T-helper 2 cell (primary cell): ENCODE measurements at regions not wholly inside any gene's neighbourhood (a gene's known extent, or its start where the extent isn't known, plus 50 kb on each side); places are given as distances from the start of the nearest gene placed in this dataset.
A peak's percentile ranks its signal among the peaks of the same experiment; 100 is the strongest.

Source experiments
- DNase-seq, 5 experiments: peaks; one replicate each; pipeline versions ENCODE4 v3.0.0 to v3.0.0-alpha.2; 2012 to 2022

DNA sequence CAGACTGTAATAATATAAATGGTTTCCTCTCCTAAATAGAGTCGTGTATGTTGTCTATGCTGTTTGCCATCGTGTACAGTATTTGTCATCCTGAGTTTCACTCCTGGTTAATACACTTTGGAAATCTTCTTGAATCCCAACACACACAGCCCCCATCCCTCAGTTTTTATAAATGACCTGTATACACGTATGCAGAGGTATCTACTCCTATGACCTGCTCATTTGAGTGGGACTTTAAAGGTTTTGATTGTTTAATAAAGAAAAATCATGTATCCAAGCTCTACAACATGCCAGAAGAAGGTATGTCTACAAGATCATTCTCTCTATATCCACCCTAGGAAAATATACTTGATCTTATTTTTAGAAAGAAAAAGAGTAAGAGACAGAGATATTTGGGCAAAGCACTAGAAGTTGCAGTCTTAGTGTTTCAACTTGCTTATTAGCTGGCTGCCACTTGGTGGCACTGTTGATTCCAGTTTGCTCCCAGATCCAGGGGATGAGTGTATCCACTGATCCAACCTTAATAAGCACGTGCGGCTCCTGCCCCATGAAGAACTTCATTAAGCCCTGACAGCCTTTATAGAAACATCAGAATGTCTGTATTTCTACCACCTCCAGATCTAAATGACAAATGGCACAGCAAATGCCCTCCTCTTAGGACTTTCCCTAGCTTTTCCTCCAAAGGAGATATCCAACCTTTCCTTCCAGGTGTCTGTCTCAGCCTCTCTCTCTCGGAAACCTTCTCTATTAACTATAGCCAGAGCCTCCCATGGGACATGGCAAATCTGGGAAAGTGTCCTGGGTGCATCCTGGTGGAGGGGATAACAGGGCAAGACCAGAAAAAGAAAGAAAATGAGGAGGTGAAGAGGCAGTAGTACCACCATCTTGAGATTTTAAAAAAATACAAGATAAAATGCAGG lies 181.6 kb upstream of the NEBL start:
- DNase-seq = peak in 1 of 5 experiments; percentile 12

DNA sequence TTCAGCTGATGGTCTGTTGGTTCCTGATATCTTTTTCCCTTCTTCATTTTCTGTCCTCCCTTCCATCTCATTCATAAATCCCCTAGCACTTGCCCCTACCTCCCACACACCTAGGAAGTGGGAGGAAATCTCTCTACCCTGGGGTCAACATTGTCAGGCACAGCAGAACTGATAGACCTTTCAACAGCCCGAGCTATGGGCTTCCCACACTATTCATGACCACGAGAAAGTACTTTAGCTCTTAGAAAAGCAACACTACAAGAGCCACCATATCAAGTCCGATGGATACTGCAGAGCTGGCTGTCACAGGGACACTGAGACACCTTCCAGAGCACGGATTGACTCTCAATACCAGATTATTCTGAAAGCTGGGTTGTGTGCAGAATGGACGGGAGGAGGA lies 180.6 kb upstream of the NEBL start:
- DNase-seq = no peak

DNA sequence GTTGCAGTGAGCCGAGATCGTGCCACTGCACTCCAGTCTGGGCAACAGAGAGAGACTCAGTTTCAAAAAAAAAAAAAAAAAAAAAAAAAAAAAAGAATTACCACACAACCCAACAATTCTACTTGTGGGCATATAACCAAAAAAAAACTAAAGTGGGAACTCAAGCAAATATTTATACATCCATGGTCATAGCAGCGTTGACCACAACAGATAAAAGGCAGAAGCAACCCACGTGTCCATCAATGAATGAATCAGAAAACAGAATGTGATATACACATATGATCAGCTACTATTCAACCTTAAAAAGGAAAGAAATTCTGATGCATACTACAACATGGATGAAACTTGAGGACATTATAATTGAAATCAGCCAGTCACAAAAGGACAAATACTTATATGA lies 179.3 kb upstream of the NEBL start:
- DNase-seq = no peak

- no peak for DNase-seq
Measured at GRCh38 chr10:21075880-21076279, 178.8 kb upstream of the NEBL start.

- DNase-seq = no peak
Measured at GRCh38 chr10:21071001-21071673, 174.0 kb upstream of the NEBL start.

DNA sequence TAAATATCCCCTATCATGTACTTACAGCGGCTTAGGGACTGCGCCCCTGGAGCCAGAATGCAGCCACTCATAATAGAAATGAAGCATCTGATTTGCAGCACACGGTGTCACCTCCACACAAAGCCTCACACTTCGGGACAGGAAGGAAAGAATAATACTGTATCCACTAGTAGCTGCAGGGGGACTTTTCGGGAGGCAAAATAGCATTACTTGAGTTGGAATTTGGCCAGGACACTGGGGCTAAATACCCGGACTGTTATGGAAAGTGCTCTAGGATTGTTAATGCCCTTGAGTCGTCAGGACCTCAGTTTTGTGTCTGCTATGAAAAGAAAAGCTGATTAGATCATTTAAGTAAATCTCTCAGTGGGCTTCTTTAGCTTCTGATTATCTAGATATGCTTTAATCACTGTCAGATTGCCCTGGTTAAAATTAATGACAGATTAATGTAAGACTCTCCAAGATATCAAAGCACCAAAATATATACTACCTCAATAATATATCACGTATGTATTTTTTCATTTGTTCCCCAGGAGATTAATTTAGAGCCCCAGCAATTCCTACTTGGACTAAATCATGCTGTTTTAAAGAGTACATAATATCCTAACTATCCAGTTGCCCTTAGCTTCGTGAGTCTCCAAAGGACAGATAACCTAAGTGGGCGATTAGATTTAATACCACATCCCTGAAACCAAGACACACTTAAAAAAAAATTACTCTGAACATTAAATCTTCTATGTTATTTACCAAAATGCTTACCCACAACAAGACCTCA lies 173.0 kb upstream of the NEBL start:
- no peak for DNase-seq

GRCh38 chr10:21069278-21069677 lies 172.2 kb upstream of the NEBL start:
- DNase-seq = no peak

- no peak for DNase-seq
Measured at GRCh38 chr10:21068026-21068656, 171.0 kb upstream of the NEBL start.

DNA sequence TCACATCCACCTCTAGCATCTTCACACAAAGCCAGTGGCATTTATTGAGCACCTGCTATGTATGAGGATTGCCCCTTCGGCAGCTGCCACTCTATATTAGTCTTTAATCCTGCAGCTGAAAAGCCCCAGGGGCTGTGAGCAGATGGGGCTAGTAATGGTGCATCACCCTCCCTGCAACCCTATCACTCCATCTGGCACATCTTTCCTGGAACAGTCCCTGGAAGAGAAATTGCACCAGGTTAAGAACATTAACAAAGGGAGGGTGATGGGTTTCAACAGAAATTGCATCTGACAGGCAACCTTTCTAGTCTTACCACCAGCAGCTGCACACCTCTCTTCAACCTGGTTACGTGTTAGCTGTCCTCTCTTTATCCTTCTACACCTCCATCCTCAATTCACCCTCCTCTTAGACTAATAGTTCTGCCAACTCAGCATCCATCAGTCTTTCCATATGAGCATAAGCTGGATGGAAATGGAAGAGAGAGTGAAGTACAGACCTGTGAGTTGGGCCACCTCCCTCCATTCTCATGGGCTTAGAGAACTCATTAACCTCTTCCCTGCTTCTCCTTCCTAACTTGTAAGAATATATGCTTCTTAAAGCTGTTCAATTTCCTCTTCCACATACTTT lies 168.6 kb upstream of the NEBL start:
- no peak for DNase-seq

- no peak for DNase-seq
Measured at GRCh38 chr10:21061982-21062381, 164.9 kb upstream of the NEBL start.

DNA sequence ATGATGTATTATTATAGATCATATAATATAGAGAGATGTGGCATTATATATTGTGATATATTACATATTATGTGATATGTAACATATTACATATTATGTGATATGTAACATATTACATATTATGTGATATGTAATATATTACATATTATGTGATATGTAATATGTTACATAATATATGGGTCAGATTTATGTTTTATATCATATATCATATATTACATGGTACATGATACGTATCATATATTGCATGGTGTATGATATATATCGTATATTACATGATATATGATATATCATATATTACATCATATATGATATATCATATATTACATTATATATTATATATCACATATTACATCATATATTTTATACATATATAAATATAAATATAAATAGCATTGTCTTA lies 164.1 kb upstream of the NEBL start:
- DNase-seq = no peak

DNA sequence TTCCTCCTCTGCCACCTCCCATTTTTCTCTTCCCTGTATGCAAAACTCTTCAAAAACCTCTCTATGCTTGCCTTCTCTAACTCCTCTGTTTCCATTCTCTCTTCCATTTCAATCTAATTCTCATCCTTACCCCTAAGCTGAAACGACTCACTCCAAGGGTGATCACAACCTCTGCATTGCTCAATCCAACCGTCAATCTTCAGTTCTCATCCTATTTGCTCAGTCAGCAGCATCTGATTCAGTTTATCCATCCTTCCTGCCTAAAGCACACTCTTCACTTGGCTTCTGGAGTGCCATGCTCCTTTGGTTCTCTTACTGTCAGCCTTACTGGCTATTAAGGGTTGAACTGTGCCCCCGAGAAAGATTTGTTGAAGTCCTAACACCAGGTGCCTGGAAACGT lies 163.5 kb upstream of the NEBL start:
- no peak for DNase-seq

DNA sequence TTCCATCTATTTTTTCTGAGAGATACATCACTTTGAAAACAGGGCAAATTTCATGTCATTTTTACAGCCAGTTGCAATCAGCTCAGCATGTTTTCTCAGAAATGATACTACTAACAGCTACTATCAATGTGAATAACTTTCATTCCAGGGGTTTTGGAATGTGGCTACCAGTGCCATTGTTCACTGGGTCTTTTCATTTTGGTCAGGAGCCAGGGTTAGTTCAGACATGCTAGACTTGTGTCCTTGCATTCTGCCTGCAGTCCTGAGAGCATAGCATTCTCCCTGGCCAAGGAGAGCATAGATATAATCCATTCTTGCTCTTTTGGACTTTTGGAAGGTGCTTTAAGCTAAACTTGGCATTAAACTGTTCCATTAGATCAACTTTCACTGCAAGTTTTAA lies 160.9 kb upstream of the NEBL start:
- DNase-seq = no peak

DNA sequence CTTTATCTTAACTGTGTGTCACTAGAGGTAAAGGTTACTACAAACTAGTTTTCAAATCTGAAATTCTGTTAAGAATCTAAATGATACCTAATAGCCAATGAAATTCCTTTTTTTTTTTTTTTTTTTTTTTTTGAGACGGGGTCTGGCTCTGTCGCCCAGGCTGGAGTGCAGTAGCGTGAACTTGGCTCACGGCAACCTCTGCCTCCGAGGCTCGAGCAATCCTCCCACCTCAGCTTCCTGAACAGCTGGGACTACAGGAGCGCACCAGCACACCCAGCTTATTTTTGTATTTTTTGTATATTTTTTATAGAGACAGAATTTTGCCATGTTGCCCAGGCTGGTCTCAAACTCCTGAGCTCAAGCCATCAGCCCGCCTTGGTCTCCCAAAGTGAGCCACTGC lies 160.3 kb upstream of the NEBL start:
- no peak for DNase-seq

DNA sequence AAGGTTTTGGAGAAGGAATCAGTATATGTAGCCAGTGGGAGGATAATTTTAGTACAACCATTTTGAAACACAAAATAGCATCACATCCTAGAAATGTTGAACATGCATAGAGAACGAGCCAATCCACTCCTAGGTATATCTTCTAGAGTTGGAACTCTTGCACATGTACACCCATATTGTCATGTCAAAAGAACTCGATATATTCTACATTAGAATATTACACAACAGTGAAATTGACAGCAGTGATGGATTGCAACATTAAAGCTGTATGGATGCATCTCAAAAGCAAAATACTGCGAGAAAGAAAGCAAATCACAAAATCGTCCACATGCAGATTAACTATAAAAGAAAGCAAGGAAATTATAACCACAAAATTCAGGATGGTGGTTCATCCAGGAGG lies 159.3 kb upstream of the NEBL start:
- no peak for DNase-seq

DNA sequence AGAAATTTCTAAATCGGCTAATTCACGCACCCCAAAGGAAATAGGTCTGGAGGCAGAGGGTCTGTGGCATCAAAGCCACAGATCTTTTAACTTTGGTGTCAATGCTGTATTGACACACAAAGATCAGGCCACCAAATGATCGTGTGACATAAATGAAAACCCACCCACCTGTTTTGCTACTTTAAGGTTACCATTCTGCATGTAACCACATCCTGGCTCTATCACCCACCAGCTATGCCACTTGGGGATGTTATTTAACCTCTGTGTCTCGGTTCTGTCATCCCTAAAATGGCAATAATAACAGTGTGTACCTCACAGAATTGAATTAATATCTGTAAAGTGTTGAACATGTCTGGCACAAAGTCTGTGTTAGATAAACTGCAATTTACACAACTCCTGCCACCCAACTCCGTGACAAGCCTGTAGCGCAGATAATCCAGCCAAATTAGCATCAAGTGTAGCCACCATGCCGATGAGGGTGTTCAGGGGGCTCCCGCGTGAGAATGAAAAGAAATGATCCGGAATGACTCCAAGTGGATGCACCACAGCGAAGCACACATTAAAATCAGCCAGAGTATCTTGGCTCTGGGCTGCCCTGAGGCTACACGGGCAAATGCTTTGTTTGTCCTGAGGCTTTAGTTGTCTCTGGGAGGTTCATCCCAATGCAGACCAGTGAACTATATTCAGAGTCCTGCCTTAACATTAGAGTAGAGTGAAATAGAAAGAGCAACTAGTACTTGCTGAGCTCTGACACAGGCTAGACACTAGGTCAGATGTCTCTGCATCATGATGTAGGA lies 158.4 kb upstream of the NEBL start:
- peak in 1 of 5 experiments; percentile 27 for DNase-seq

GRCh38 chr10:21053953-21054690 lies 157.0 kb upstream of the NEBL start:
- DNase-seq = no peak

GRCh38 chr10:21052709-21053104 lies 155.6 kb upstream of the NEBL start:
- DNase-seq = no peak

DNA sequence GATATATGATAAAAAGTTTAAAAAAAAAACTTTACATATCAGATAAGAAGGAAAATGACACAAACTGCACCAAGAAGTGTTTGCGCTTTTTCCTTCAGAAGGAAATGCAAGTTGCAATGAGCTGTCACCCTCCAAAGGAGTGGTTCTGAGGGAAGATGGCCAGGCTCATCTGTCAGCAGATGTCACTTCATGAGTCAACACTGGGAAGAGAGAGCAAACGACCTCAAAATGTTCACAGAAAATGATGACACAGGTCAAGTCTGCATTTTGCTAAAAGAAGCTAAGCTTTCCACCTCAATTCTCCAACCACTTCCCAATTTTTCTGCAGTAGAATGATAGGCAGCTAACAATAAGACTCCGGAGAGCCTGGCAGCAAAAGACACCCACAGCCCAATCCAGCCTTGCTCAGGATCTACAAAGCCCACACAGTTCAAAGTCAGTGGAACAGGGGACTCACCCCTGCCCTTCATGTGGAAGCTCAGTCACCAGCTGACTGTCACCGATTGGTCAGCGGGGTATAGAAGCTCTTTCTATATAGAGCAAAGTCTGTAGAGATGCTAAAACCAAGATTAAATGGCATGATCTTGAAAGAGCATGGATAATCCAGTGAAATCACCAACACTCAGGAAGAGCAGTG lies 155.1 kb upstream of the NEBL start:
- DNase-seq = no peak

DNA sequence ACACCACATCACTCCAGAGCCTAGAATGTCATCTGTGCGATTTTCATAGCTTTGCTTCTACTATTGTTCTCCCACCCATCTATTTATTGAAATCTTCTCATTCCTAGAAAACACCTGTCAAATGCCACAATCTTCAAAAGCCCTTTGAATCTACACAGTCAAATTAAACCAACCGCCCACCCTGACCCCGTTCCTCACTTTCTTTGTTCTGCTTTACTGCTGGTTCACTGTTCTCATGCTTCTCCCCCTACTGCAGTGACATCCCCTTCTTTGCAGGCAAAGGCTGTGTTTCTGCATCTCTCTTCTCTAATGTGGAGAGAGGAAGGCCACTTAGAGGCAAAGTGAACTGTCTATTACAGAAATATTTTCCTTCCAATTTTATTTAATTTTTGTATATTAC lies 152.4 kb upstream of the NEBL start:
- DNase-seq = no peak
